ENCODE measurements at regions not wholly inside any gene's neighbourhood (a gene's known extent, or its start where the extent isn't known, plus 50 kb on each side); places are given as distances from the start of the nearest gene placed in this dataset.

DNA sequence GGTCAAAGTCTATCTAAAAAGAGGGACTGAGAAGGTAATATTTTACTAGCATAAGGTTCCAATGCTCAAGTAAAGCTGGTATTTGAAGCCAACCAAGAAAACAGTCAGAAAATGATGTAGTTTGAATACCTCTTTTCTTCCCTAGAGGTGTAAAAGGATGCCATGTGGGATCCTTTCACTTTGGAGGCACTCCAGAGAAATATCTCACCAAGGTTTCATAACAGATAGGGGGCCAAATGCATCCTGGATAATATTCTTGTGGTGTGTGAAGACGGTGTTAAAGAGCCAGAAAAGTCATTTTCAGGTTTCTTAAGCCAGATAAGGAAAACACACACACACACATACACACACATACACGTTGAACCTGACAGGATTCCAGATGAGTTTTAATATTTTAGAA, 136.1 kb upstream of the PRKD1 start:
- no peak for TF ChIP-seq SIN3A (IDR thresholded peaks at IDR 0.05; ENCODE audit: borderline replicate concordance, insufficient read depth, low read length)
- no peak for TF ChIP-seq FOXP2 (optimal IDR thresholded peaks at IDR 0.05; ENCODE audit: borderline replicate concordance, extremely low read depth, extremely low read length, insufficient read depth)
- no peak for TF ChIP-seq POLR2AphosphoS5 (IDR thresholded peaks at IDR 0.05; ENCODE audit: low read depth, low read length)
- TF ChIP-seq TAF1 (IDR thresholded peaks at IDR 0.05; ENCODE audit: borderline replicate concordance, insufficient read depth, low read length), result no peak
- TF ChIP-seq, protein P1, sequence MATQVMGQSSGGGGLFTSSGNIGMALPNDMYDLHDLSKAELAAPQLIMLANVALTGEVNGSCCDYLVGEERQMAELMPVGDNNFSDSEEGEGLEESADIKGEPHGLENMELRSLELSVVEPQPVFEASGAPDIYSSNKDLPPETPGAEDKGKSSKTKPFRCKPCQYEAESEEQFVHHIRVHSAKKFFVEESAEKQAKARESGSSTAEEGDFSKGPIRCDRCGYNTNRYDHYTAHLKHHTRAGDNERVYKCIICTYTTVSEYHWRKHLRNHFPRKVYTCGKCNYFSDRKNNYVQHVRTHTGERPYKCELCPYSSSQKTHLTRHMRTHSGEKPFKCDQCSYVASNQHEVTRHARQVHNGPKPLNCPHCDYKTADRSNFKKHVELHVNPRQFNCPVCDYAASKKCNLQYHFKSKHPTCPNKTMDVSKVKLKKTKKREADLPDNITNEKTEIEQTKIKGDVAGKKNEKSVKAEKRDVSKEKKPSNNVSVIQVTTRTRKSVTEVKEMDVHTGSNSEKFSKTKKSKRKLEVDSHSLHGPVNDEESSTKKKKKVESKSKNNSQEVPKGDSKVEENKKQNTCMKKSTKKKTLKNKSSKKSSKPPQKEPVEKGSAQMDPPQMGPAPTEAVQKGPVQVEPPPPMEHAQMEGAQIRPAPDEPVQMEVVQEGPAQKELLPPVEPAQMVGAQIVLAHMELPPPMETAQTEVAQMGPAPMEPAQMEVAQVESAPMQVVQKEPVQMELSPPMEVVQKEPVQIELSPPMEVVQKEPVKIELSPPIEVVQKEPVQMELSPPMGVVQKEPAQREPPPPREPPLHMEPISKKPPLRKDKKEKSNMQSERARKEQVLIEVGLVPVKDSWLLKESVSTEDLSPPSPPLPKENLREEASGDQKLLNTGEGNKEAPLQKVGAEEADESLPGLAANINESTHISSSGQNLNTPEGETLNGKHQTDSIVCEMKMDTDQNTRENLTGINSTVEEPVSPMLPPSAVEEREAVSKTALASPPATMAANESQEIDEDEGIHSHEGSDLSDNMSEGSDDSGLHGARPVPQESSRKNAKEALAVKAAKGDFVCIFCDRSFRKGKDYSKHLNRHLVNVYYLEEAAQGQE (IDR thresholded peaks at IDR 0.05; ENCODE audit: insufficient read depth in 1 of 2, low read depth in 2 of 2, low read length in 2 of 2), result no peak

DNA sequence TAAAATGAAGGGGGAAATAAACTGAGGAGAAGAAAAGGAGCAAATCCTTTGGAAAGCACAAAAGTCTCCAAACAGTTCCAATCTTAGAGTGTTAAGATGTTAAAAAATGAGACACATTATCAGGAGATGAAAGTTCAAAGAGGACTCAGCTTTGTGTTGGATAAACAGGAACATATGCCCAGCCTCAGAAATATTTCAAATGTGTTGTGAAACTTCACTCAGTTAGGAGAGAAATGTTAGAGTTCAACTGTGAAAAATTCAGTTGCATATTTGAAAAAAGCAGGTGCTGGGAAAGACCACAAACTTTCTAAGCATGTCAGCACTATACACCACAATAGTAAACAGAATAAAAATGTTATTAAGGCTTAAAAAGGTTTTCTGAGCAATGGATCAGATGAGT, 136.8 kb upstream of the PRKD1 start:
- TF ChIP-seq, protein P1 (IDR thresholded peaks at IDR 0.05; ENCODE audit: insufficient read depth in 1 of 2, low read depth in 2 of 2, low read length in 2 of 2), result no peak
- TF ChIP-seq TAF1 (IDR thresholded peaks at IDR 0.05; ENCODE audit: borderline replicate concordance, insufficient read depth, low read length) (no peak), POLR2AphosphoS5 (IDR thresholded peaks at IDR 0.05; ENCODE audit: low read depth, low read length) (no peak), FOXP2 (optimal IDR thresholded peaks at IDR 0.05; ENCODE audit: borderline replicate concordance, extremely low read depth, extremely low read length, insufficient read depth) (no peak), SIN3A (IDR thresholded peaks at IDR 0.05; ENCODE audit: borderline replicate concordance, insufficient read depth, low read length) (no peak)

- TF ChIP-seq POLR2AphosphoS5 (IDR thresholded peaks at IDR 0.05; ENCODE audit: low read depth, low read length), result no peak
- no peak for TF ChIP-seq FOXP2 (optimal IDR thresholded peaks at IDR 0.05; ENCODE audit: borderline replicate concordance, extremely low read depth, extremely low read length, insufficient read depth)
- TF ChIP-seq TAF1 (IDR thresholded peaks at IDR 0.05; ENCODE audit: borderline replicate concordance, insufficient read depth, low read length), result no peak
- TF ChIP-seq SIN3A (IDR thresholded peaks at IDR 0.05; ENCODE audit: borderline replicate concordance, insufficient read depth, low read length), result no peak
- TF ChIP-seq, protein P1 (IDR thresholded peaks at IDR 0.05; ENCODE audit: insufficient read depth in 1 of 2, low read depth in 2 of 2, low read length in 2 of 2), result no peak
Observed at GRCh38 chr14:30069536-30069935, 141.9 kb upstream of the PRKD1 start.

DNA sequence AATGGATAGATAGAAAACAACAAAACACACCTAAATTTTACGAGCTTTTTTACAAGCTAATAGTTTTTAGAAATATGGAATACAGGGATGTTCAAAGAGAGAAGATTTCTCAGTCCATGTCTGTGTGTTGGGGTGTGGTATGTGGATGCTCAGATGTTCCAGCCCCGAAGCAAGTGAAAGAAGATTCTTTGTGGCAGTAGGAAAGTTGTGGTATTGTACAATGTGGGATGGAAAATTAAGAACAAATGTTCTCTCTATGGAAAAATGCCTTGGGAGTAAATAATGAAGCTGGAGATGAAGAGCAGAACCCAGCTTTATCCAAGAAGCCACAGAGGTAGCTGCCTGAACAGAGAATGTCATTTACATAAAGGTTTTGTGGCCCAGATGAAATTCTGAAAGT, 150.3 kb upstream of the PRKD1 start:
- TF ChIP-seq TAF1 (IDR thresholded peaks at IDR 0.05; ENCODE audit: borderline replicate concordance, insufficient read depth, low read length) (no peak), SIN3A (IDR thresholded peaks at IDR 0.05; ENCODE audit: borderline replicate concordance, insufficient read depth, low read length) (no peak), POLR2AphosphoS5 (IDR thresholded peaks at IDR 0.05; ENCODE audit: low read depth, low read length) (no peak), FOXP2 (optimal IDR thresholded peaks at IDR 0.05; ENCODE audit: borderline replicate concordance, extremely low read depth, extremely low read length, insufficient read depth) (no peak)
- TF ChIP-seq, protein P1 (IDR thresholded peaks at IDR 0.05; ENCODE audit: insufficient read depth in 1 of 2, low read depth in 2 of 2, low read length in 2 of 2), result no peak
